HL-60 (cell line): ENCODE measurements at regions not wholly inside any gene's neighbourhood (a gene's known extent, or its start where the extent isn't known, plus 50 kb on each side); places are given as distances from the start of the nearest gene placed in this dataset.

ENCODE experiments used
- DNase-seq, 2 experiments: peaks; one replicate each; pipeline ENCODE4 v3.0.0-alpha.2; 2010 to 2020; ENCODE audit warnings: low read depth in 1 of 2, low spot score in 1 of 2
- H3K27ac ChIP-seq: fragments of 250-450 bp; sonication (Bioruptor Pico); replicated peaks from 2 replicates; pipeline ENCODE4 v1.5.1; 2020; ENCODE audit warnings: mild to moderate bottlenecking, moderate library complexity
- H3K27me3 ChIP-seq: fragments of 250-450 bp; sonication (Bioruptor Pico); 2 replicates; pipeline ENCODE4 v1.5.1; 2021; ENCODE audit warnings: mild to moderate bottlenecking, moderate library complexity; ENCODE audit not compliant: insufficient read depth, poor library complexity, severe bottlenecking
- H3K4me3 ChIP-seq: replicated peaks from 2 replicates; pipeline ENCODE4 v1.5.1; 2011; ENCODE audit warnings: mild to moderate bottlenecking, control low read depth, low read length; ENCODE audit not compliant: insufficient read depth
- CTCF ChIP-seq: IDR thresholded peaks from one replicate; pipeline ENCODE4 v1.5.1; 2011; ENCODE audit warnings: low read length, control low read depth, inconsistent platforms; ENCODE audit not compliant: insufficient read depth
- GABPA ChIP-seq: IDR thresholded peaks from 2 replicates; pipeline ENCODE4 v1.6.1; 2012; ENCODE audit warnings: low read depth
- POLR2AphosphoS5 ChIP-seq: IDR thresholded peaks from 2 replicates; pipeline ENCODE4 v1.6.1; 2012; ENCODE audit warnings: low read depth
- REST ChIP-seq: IDR thresholded peaks from 2 replicates; pipeline ENCODE4 v1.6.1; 2012; ENCODE audit warnings: low read depth; ENCODE audit not compliant: insufficient replicate concordance
- SPI1 ChIP-seq: IDR thresholded peaks from 2 replicates; pipeline ENCODE4 v1.6.1; 2012; ENCODE audit warnings: low read depth, mild to moderate bottlenecking, borderline replicate concordance

- no peaks in the 10 kb centered on the region for H3K27me3 ChIP-seq
- DNase-seq, result no peak
- no peak overlapping the region for H3K4me3 ChIP-seq
- TF ChIP-seq GABPA (no peak), SPI1 (no peak), CTCF (no peak), POLR2AphosphoS5 (no peak), REST (no peak)
- no peak overlapping the region for H3K27ac ChIP-seq
Measured at GRCh38 chr1:2906085-2906484, 104.6 kb upstream of the TTC34 start.

- Histone ChIP-seq H3K27me3 (no peaks in the 10 kb centered on the region), H3K27ac (no peak overlapping the region), H3K4me3 (no peak overlapping the region)
- TF ChIP-seq GABPA, result no peak
- TF ChIP-seq REST, result no peak
- no peak for TF ChIP-seq POLR2AphosphoS5
- no peak for TF ChIP-seq SPI1
- TF ChIP-seq CTCF, result no peak
- no peak for DNase-seq
Measured at GRCh38 chr1:2906620-2907019, 105.1 kb upstream of the TTC34 start.

- H3K4me3 ChIP-seq, result no peak overlapping the region
- H3K27me3 ChIP-seq, result no peaks in the 10 kb centered on the region
- TF ChIP-seq SPI1 (no peak), POLR2AphosphoS5 (no peak), REST (no peak), CTCF (no peak), GABPA (no peak)
Measured at GRCh38 chr1:2907051-2907450, 105.6 kb upstream of the TTC34 start.

More at GRCh38 chr1:2907051-2907450, 105.6 kb upstream of the TTC34 start:
- no peak for DNase-seq
- no peak overlapping the region for H3K27ac ChIP-seq
